Small intestine (tissue), 7 donors: ENCODE measurements at regions not wholly inside any gene's neighbourhood (a gene's known extent, or its start where the extent isn't known, plus 50 kb on each side); places are given as distances from the start of the nearest gene placed in this dataset.
A peak's percentile ranks its signal among the peaks of the same experiment; 100 is the strongest.

Experiments used
- DNase-seq, 2 donors: peaks; one replicate each; pipeline versions ENCODE4 v3.0.0 to v3.0.0-alpha.2; 2013
- FAIRE-seq: peaks from 2 replicates; lab custom pipeline; 2012; peaks lifted over from hg19 to GRCh38; lab: Jason Lieb, UNC
- H3K27ac ChIP-seq, 3 donors: one replicate each; pipeline ENCODE4 v1.5.1; 2013; ENCODE audit warnings: low read length in 2 of 3, mild to moderate bottlenecking in 2 of 3, control low read depth in 1 of 3, inconsistent platforms in 1 of 3, low read depth in 1 of 3, moderate library complexity in 1 of 3
- H3K27me3 ChIP-seq, 3 donors: one replicate each; pipeline ENCODE4 v1.6.1; 2013; ENCODE audit warnings: low read length in 3 of 3, inconsistent platforms in 1 of 3; ENCODE audit not compliant: control insufficient read depth in 3 of 3, insufficient read depth in 3 of 3
- H3K36me3 ChIP-seq, 3 donors: one replicate each; pipeline ENCODE4 v1.6.1; 2013; ENCODE audit warnings: low read length in 3 of 3, inconsistent platforms in 1 of 3, low read depth in 1 of 3, mild to moderate bottlenecking in 1 of 3, moderate library complexity in 1 of 3; ENCODE audit not compliant: control insufficient read depth in 3 of 3, insufficient read depth in 2 of 3
- H3K4me1 ChIP-seq, 3 donors: one replicate each; pipeline ENCODE4 v1.6.1; 2013; ENCODE audit warnings: low read length in 2 of 3, inconsistent platforms in 1 of 3, low read depth in 1 of 3, mild to moderate bottlenecking in 1 of 3, moderate library complexity in 1 of 3; ENCODE audit not compliant: control insufficient read depth in 3 of 3, insufficient read depth in 2 of 3
- H3K4me3 ChIP-seq, 3 donors: one replicate each; pipeline ENCODE4 v1.5.1; 2013; ENCODE audit warnings: low read length in 3 of 3, control low read depth in 1 of 3, inconsistent platforms in 1 of 3, low read depth in 1 of 3, mild to moderate bottlenecking in 1 of 3, moderate library complexity in 1 of 3
- H3K9me3 ChIP-seq, 2 donors: one replicate each; pipeline ENCODE4 v1.6.1; 2013; ENCODE audit warnings: low read depth in 1 of 2, low read length in 1 of 2; ENCODE audit not compliant: control insufficient read depth in 2 of 2, insufficient read depth in 1 of 2
- WGBS, 3 donors: extraction: QIAGEN DNeasy Blood & Tissue Kit; methylation state at CpG; one replicate each; pipeline ENCODE4 v1.1.7; 2013; 5-methylcytosine and 5-hydroxymethylcytosine counted together
- donor health status: healthy with polysubstance abuse.
- donor health status: control.
- donor health status: control.
- donor health status: Bipolar disorder and iron deficiency.
- donor health status: healthy.

DNA sequence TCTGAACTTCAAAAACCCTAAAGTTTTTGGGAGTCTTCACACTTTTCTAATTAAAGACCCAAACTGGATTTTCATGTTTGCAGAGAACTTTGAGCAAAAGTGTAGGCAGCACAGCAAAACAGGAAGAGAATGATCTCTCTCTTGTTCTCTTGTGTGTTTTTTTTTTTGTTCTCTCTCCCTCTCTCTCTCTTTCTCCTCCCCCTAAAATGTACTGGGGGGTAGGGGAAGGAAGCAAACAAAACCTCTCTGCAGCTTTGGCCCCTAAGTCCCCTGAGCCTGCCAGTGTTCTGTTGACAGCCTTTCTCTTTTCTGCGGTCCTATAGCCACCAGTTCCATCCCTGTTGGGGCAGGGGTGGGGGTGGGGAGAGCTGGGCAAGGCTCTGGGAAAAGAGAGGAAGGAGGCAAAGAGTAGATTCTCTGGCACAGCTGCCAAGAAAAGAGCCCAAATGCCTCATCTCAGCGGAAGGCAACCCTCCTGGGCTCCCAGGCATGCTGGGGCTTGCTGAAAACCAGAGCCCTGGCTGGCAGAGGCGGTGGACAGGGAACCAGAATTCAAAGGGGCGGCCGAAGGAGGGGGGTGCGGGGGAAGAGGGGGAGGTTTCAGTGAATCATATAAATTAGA lies 295.3 kb downstream of the SOX9 start:
- DNase-seq (no peak), FAIRE-seq (no peak)
- Histone ChIP-seq H3K27ac (no peak overlapping the region), H3K4me3 (no peak overlapping the region), H3K9me3 (peaks cover 2 to 16% of the 10 kb centered on the region in 2 donors), H3K27me3 (no peaks in the 10 kb centered on the region), H3K36me3 (peaks cover 0 to 28% (median 3%) of the 10 kb centered on the region in 3 donors), H3K4me1 (peaks cover 12 to 58% (median 22%) of the 10 kb centered on the region in 3 donors)
- 60 to 86% (median 78%) methylated on average over 6 of the region's 6 CpGs for WGBS, 3 donors

- DNase-seq (no peak), FAIRE-seq (no peak)
- Histone ChIP-seq H3K4me1 (peaks cover 17 to 57% (median 22%) of the 10 kb centered on the region in 3 donors), H3K9me3 (peaks cover 2 to 16% of the 10 kb centered on the region in 2 donors), H3K36me3 (peaks cover 0 to 28% (median 3%) of the 10 kb centered on the region in 3 donors), H3K4me3 (no peak overlapping the region), H3K27ac (no peak overlapping the region), H3K27me3 (no peaks in the 10 kb centered on the region)
These were observed 296.1 kb downstream of the SOX9 start for GRCh38 chr17:72416905-72417304.

GRCh38 chr17:72417627-72418026 lies 296.8 kb downstream of the SOX9 start:
- no peak for DNase-seq
- no peak overlapping the region for H3K27ac ChIP-seq
- peaks cover 2 to 16% of the 10 kb centered on the region in 2 donors for H3K9me3 ChIP-seq
- peaks cover 0 to 31% (median 3%) of the 10 kb centered on the region in 3 donors for H3K36me3 ChIP-seq
- no peaks in the 10 kb centered on the region for H3K27me3 ChIP-seq
- H3K4me3 ChIP-seq: no peak overlapping the region
- no peak for FAIRE-seq
- WGBS, 3 donors: 91 to 100% (median 97%) methylated on average over 2 of the region's 2 CpGs
- peaks cover 17 to 61% (median 23%) of the 10 kb centered on the region in 3 donors for H3K4me1 ChIP-seq

DNA sequence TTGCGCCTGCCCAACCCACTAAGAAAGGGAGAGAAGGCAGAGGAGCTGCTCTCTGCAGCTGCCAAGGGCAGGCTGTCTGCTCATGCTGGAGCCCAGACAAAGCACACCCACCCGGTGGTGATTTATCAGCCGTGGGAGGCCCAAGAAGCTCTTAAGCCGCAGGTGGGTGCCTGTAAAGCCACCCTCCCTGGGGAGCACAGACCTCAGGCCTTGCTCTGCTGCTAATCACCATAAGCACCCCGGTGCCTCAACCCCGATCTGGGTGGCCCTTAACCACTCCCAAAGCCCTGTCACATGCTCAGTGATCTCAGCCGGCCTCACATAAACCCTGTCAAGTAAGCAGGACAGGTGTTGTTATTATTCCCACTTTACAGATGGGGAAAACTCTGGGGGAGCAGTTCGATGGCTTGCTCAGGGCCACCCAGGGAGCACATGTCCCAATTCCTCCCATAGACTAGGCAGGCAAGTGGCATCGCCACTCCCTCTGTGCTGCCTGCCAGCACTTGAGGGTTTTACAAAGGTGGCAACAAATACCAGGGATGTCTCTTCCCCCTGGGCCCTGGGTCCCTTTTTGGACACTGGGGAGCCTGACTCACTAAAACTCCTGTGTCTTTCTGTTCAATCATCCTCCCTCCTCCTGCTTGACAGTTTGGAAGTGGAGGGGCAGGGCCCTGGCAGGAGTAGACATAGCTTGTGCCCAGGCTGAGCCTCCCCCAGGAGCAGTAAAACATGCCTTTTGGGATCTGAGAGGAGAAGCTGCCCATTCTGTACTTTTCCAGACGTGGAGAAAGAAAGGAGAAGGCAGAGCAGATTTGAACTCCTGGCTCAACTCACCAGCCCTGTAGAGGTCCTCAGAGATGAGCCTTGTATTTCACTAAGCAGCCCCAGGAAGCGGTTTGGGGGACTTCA lies 299.3 kb downstream of the SOX9 start:
- peaks cover 14 to 60% (median 20%) of the 10 kb centered on the region in 3 donors for H3K4me1 ChIP-seq
- DNase-seq: peak; percentile 66 to 91
- no peak overlapping the region for H3K4me3 ChIP-seq
- H3K27me3 ChIP-seq: no peaks in the 10 kb centered on the region
- H3K27ac ChIP-seq: peak overlapping the region in 2 of 3 donors; percentile 71 to 93
- FAIRE-seq: no peak
- H3K36me3 ChIP-seq: peaks cover 0 to 41% (median 3%) of the 10 kb centered on the region in 3 donors
- H3K9me3 ChIP-seq: peaks cover 2 to 16% of the 10 kb centered on the region in 2 donors
- 30 to 59% (median 39%) methylated on average over 11 of the region's 11 CpGs for WGBS, 3 donors

DNA sequence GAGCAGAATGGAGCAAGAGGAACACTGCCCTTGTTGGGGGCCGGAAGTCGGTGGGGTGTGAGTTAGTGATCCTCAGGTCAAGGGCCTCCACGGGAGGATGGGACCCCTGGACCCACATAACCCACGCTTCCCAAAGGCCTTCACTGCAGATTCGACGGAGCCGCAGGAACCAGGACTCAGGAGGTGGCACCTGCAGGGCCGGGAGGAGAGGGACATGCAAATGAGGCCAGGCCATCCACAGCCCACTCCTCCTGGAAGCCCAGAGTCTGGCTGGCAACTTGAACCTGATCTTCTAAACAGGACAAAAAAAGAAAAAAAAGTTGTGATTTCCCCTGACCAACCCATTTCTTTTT lies 299.9 kb downstream of the SOX9 start:
- H3K27ac ChIP-seq: peak overlapping the region; percentile 45 to 93 (median 71)
- H3K4me1 ChIP-seq: peaks cover 14 to 61% (median 20%) of the 10 kb centered on the region in 3 donors
- WGBS, 3 donors: 56 to 73% (median 59%) methylated on average over 8 of the region's 8 CpGs

GRCh38 chr17:72421128-72422092 lies 300.6 kb downstream of the SOX9 start:
- WGBS, 3 donors: 25 to 51% (median 32%) methylated on average over 11 of the region's 11 CpGs
- Histone ChIP-seq H3K27me3 (no peaks in the 10 kb centered on the region), H3K4me3 (no peak overlapping the region), H3K27ac (peak overlapping the region; percentile 76 to 93 (median 81)), H3K9me3 (peaks cover 2 to 16% of the 10 kb centered on the region in 2 donors), H3K36me3 (peaks cover 0 to 43% (median 3%) of the 10 kb centered on the region in 3 donors), H3K4me1 (peaks cover 14 to 68% (median 20%) of the 10 kb centered on the region in 3 donors)
- DNase-seq (peak; percentile 92 to 96), FAIRE-seq (no peak)

More for the DNA sequence above, 299.9 kb downstream of the SOX9 start:
- no peak for FAIRE-seq
- Histone ChIP-seq H3K9me3 (peaks cover 2 to 16% of the 10 kb centered on the region in 2 donors), H3K4me3 (no peak overlapping the region), H3K27me3 (no peaks in the 10 kb centered on the region), H3K36me3 (peaks cover 0 to 40% (median 3%) of the 10 kb centered on the region in 3 donors)
- DNase-seq: no peak

DNA sequence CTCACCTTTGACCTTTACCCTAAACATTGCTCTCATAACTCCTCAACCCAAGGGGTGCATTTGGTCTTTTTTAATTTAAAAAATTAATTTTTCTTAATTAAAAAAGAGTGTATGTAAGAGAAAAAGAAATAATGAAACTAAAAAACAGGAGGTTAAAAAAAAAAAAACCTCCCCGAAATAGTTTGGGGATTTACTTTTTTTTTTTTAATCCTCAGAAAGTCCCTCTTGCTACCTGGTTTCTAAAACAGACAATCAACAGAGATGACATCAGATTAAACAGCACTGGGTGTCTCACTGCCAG lies 301.3 kb downstream of the SOX9 start:
- H3K36me3 ChIP-seq: peaks cover 0 to 43% (median 1%) of the 10 kb centered on the region in 3 donors
- H3K27me3 ChIP-seq: no peaks in the 10 kb centered on the region
- peaks cover 2 to 14% of the 10 kb centered on the region in 2 donors for H3K9me3 ChIP-seq
- DNase-seq (no peak), FAIRE-seq (no peak)
- WGBS, 3 donors: 21 to 55% (median 29%) methylated on average over 1 of the region's 1 CpG
- H3K27ac ChIP-seq: peak overlapping the region; percentile 2 to 93 (median 24)
- H3K4me1 ChIP-seq: peaks cover 14 to 75% (median 20%) of the 10 kb centered on the region in 3 donors
- H3K4me3 ChIP-seq: no peak overlapping the region
